HepG2 (cell line): ENCODE measurements at regions not wholly inside any gene's neighbourhood (a gene's known extent, or its start where the extent isn't known, plus 50 kb on each side); places are given as distances from the start of the nearest gene placed in this dataset.

Experiments
- CHD2 ChIP-seq: IDR thresholded peaks from 2 replicates; pipeline ENCODE4 v1.6.1; 2011; ENCODE audit warnings: low read depth, low read length, improper control_type of control experiment
- ELF4 ChIP-seq: sonication (generic); formaldehyde crosslinking; IDR thresholded peaks from 2 replicates; pipeline ENCODE4 v1.5.0; 2020; ENCODE audit warnings: missing genetic modification reagents, mild to moderate bottlenecking, moderate library complexity, borderline replicate concordance
- EP300 ChIP-seq, 3 experiments: sonication (generic) in 1 of 3; formaldehyde crosslinking in 1 of 3; IDR thresholded peaks; 2 replicates each; pipeline versions ENCODE4 v1.5.1 to v1.6.1; 2011 to 2020; ENCODE audit warnings: low read depth in 2 of 3, low read length in 2 of 3, borderline replicate concordance in 1 of 3, improper control_type of control experiment in 1 of 3, mild to moderate bottlenecking in 1 of 3, missing genetic modification reagents in 1 of 3, moderate library complexity in 1 of 3
- EZH2 ChIP-seq: conservative IDR thresholded peaks from 2 replicates; pipeline ENCODE4 v1.6.1; 2012; ENCODE audit warnings: mild to moderate bottlenecking, low read depth, low read length, moderate library complexity
- NFE2L1 ChIP-seq: sonication (generic); formaldehyde crosslinking; IDR thresholded peaks from 2 replicates; pipeline ENCODE4 v1.4.0; 2020; ENCODE audit warnings: missing genetic modification reagents, mild to moderate bottlenecking, borderline replicate concordance
- POLR2A ChIP-seq, 2 experiments: IDR thresholded peaks; 2 replicates each; pipeline ENCODE4 v1.6.1; 2011; ENCODE audit warnings: low read depth in 2 of 2, low read length in 2 of 2, mild to moderate bottlenecking in 1 of 2, moderate library complexity in 1 of 2; ENCODE audit not compliant: insufficient read depth in 1 of 2
- RFX5 ChIP-seq: IDR thresholded peaks from 2 replicates; pipeline ENCODE4 v1.6.1; 2011; ENCODE audit warnings: low read depth, low read length, improper control_type of control experiment

GRCh38 chr4:213971-214370 lies 89.7 kb downstream of the ZNF718 start:
- TF ChIP-seq POLR2A (IDR thresholded peaks at IDR 0.05; ENCODE audit: insufficient read depth in 1 of 2, low read depth in 2 of 2, low read length in 2 of 2) (no peak), ELF4 (CRISPR knock-in tag) (no peak), CHD2 (no peak), RFX5 (no peak), NFE2L1 (no peak), EP300 (IDR thresholded peaks at IDR 0.05; ENCODE audit: low read depth in 2 of 2, low read length in 2 of 2) (no peak), EP300 (CRISPR knock-in tag; IDR thresholded peaks at IDR 0.05; ENCODE audit: borderline replicate concordance) (no peak), EZH2 (no peak)
